Thymus (tissue), 11 donors: ENCODE measurements at regions not wholly inside any gene's neighbourhood (a gene's known extent, or its start where the extent isn't known, plus 50 kb on each side); places are given as distances from the start of the nearest gene placed in this dataset.

Experiments used
- DNase-seq, 9 donors: peaks; one replicate each; pipeline ENCODE4 v3.0.0-alpha.2; 2013; ENCODE audit warnings: low spot score in 9 of 9, low read depth in 6 of 9, missing footprints in 1 of 9
- H3K27ac ChIP-seq, 2 donors: one replicate each; pipeline ENCODE4 v1.5.1; 2013; ENCODE audit warnings: control low read depth in 1 of 2, low read depth in 1 of 2, low read length in 1 of 2, mild to moderate bottlenecking in 1 of 2, moderate library complexity in 1 of 2
- H3K27me3 ChIP-seq, 2 donors: one replicate each; pipeline ENCODE4 v1.5.1; 2013; ENCODE audit warnings: low read length in 1 of 2; ENCODE audit not compliant: control insufficient read depth in 2 of 2, insufficient read depth in 1 of 2
- H3K36me3 ChIP-seq, 2 donors: one replicate each; pipeline ENCODE4 v1.5.1; 2013; ENCODE audit warnings: low read length in 1 of 2, mild to moderate bottlenecking in 1 of 2, moderate library complexity in 1 of 2; ENCODE audit not compliant: control insufficient read depth in 2 of 2, insufficient read depth in 2 of 2
- H3K4me1 ChIP-seq, 2 donors: one replicate each; pipeline ENCODE4 v1.5.1; 2013; ENCODE audit warnings: low read length in 2 of 2; ENCODE audit not compliant: control insufficient read depth in 2 of 2, insufficient read depth in 2 of 2
- H3K4me3 ChIP-seq, 2 donors: one replicate each; pipeline ENCODE4 v1.5.1; 2013; ENCODE audit warnings: low read length in 2 of 2, control low read depth in 1 of 2, mild to moderate bottlenecking in 1 of 2
- H3K9me3 ChIP-seq, 2 donors: one replicate each; pipeline ENCODE4 v1.5.1; 2013; ENCODE audit warnings: low read length in 1 of 2, mild to moderate bottlenecking in 1 of 2; ENCODE audit not compliant: control insufficient read depth in 2 of 2, insufficient read depth in 1 of 2
- WGBS: extraction: QIAGEN DNeasy Blood & Tissue Kit; methylation state at CpG from one replicate; pipeline ENCODE4 v1.1.7; 2013; 5-methylcytosine and 5-hydroxymethylcytosine counted together
- donor health status: healthy.

DNA sequence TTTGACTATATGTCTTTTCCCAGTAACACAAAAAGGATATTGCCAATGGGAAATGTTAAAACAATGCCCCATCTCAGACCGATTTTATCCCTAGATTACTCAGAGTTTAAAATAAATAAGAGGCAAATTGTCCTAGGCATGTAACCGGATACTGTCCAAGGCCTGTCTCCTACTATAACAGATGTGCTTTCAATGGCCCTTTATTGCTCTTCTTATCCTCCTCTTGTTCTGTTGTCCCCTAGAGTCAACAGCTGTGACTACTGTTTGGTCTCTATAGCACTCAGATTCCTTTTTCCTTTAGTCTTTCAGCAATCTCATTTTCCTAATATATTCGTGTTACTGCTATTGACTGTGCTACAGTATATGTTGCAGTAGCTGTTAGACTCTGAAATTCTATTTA is 66.8 kb upstream of the PLS3 start:
- DNase-seq: no peak
- Histone ChIP-seq H3K27me3 (no peaks in the 10 kb centered on the region), H3K27ac (no peak overlapping the region), H3K4me3 (no peak overlapping the region), H3K4me1 (no peaks in the 10 kb centered on the region), H3K36me3 (no peaks in the 10 kb centered on the region), H3K9me3 (no peaks in the 10 kb centered on the region)
- 93% methylated on average over 3 of the region's 3 CpGs for WGBS

DNA sequence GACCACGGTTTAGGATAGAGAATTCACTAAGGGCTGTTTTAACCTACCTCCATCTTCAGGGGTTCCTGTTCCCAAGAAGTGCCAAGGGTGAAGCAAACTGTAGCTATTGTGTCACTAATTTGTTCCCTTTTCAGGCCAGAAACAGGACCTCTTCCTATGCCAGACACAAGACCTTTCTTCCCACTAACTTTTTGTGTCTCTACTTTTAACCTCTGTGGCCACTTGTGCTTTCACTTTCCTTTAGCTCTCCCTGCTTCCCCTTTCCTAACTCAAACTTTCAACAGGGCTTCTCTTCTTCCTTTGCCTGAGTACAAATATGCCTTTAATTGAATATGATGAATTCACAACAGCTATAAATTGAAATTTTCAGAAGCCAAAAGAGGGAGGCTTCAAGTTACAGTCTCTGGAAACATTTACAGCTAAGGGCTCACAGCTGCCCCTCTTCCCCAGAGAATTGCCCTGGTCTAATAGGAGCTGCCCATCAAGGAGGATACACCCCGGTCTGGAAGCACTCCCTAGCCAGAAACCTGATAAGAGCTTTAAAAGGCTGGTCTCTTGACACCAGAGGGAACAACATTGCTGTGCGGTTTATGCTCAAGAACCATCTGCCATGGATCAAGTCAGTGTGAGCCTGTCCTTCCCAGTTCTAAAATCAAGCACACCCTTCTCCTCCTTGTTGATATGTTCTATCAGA is 61.7 kb upstream of the PLS3 start:
- no peak overlapping the region for H3K27ac ChIP-seq
- H3K9me3 ChIP-seq: no peaks in the 10 kb centered on the region
- H3K4me1 ChIP-seq: no peaks in the 10 kb centered on the region
- no peaks in the 10 kb centered on the region for H3K36me3 ChIP-seq
- no peak for DNase-seq
- H3K4me3 ChIP-seq: no peak overlapping the region
- no peaks in the 10 kb centered on the region for H3K27me3 ChIP-seq
- WGBS: 89% methylated on average over 3 of the region's 3 CpGs

DNA sequence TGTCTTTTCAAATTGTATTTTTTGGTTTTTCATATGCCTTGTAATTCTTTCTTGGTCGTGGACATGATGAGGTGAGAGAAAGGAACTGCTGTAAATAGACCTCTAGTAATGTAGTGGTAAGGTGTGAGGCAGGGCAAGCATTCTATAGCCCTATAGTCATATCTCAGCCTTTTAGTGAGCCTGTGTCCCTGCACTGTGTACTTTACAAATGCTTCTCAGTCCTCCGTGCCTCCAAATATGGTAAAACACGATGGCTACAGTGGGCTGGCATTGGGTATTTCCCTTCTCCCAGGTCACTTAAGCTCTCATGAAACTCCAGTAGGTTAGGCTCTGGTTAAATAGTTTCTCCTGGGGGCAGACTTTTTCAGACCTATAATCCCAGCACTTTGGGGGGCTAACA is 57.9 kb upstream of the PLS3 start:
- Histone ChIP-seq H3K36me3 (no peaks in the 10 kb centered on the region), H3K27me3 (no peaks in the 10 kb centered on the region), H3K27ac (no peak overlapping the region), H3K9me3 (no peaks in the 10 kb centered on the region), H3K4me3 (no peak overlapping the region), H3K4me1 (no peaks in the 10 kb centered on the region)
- 92% methylated on average over 3 of the region's 3 CpGs for WGBS
- DNase-seq: no peak

DNA sequence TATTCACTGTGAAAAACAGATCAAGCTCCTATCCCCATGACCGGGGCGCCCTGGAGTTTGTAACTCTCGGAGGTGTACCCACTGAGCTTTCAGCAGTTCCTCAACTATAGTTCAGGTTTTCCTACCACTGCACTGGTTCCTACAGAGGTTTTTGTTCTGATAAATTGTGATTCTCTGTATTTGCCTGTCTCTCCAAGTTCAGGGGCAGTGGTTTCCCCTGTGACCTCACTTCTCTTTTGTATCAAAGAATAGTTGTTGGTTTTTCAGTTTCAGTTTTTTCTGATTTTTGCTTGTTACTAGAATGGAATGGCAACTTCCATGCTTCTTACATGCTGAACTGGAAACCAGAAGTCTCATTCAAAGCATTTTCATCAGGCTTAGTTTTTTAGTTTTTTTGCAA is 56.8 kb upstream of the PLS3 start:
- 83% methylated on average over 3 of the region's 3 CpGs for WGBS
- no peak for DNase-seq
- no peaks in the 10 kb centered on the region for H3K9me3 ChIP-seq
- no peaks in the 10 kb centered on the region for H3K4me1 ChIP-seq
- H3K27me3 ChIP-seq: no peaks in the 10 kb centered on the region
- no peak overlapping the region for H3K4me3 ChIP-seq
- H3K27ac ChIP-seq: no peak overlapping the region
- no peaks in the 10 kb centered on the region for H3K36me3 ChIP-seq
